H9 (cell line): ENCODE measurements at regions not wholly inside any gene's neighbourhood (a gene's known extent, or its start where the extent isn't known, plus 50 kb on each side); places are given as distances from the start of the nearest gene placed in this dataset.

Experiments used
- DNase-seq: peaks from one replicate; pipeline ENCODE4 v3.0.0-alpha.2; 2017
- H2AFZ ChIP-seq: one replicate; pipeline ENCODE4 v1.6.1; 2013; ENCODE audit warnings: mild to moderate bottlenecking, low read length, control low read depth, moderate library complexity
- H2AK5ac ChIP-seq: 2 replicates; pipeline ENCODE4 v1.6.1; 2013; ENCODE audit warnings: low read length, control low read depth, mixed read lengths; ENCODE audit not compliant: insufficient read length
- H2BK120ac ChIP-seq: one replicate; pipeline ENCODE4 v1.6.1; 2013; ENCODE audit warnings: low read depth, mild to moderate bottlenecking, low read length, control low read depth, inconsistent platforms; ENCODE audit not compliant: poor library complexity, severe bottlenecking
- H2BK12ac ChIP-seq: 2 replicates; pipeline ENCODE4 v1.6.1; 2013; ENCODE audit warnings: low read length, control low read depth, mixed read lengths, low read depth; ENCODE audit not compliant: insufficient read length
- H2BK15ac ChIP-seq: 2 replicates; pipeline ENCODE4 v1.6.1; 2013; ENCODE audit warnings: low read depth, low read length, control low read depth
- H2BK20ac ChIP-seq: one replicate; pipeline ENCODE4 v1.6.1; 2013; ENCODE audit warnings: low read depth, mild to moderate bottlenecking, low read length, control low read depth, inconsistent platforms; ENCODE audit not compliant: poor library complexity, severe bottlenecking
- H2BK5ac ChIP-seq: 2 replicates; pipeline ENCODE4 v1.6.1; 2013; ENCODE audit warnings: low read length, control low read depth, mixed read lengths; ENCODE audit not compliant: insufficient read length
- H3K14ac ChIP-seq: 2 replicates; pipeline ENCODE4 v1.6.1; 2013; ENCODE audit warnings: low read length, control low read depth; ENCODE audit not compliant: insufficient read depth
- H3K18ac ChIP-seq: 2 replicates; pipeline ENCODE4 v1.6.1; 2013; ENCODE audit warnings: low read depth, mild to moderate bottlenecking, mixed read lengths, low read length, control low read depth; ENCODE audit not compliant: insufficient read length
- H3K23ac ChIP-seq: 2 replicates; pipeline ENCODE4 v1.6.1; 2013; ENCODE audit warnings: low read length, control low read depth, mixed read lengths, low read depth; ENCODE audit not compliant: insufficient read length
- H3K23me2 ChIP-seq: 2 replicates; pipeline ENCODE4 v1.6.1; 2013; ENCODE audit warnings: low read depth, mild to moderate bottlenecking, mixed read lengths, low read length, control low read depth; ENCODE audit not compliant: insufficient read length, poor library complexity, severe bottlenecking
- H3K27ac ChIP-seq: 2 replicates; pipeline ENCODE4 v1.5.1; 2013; ENCODE audit warnings: low read length, control low read depth, mixed read lengths, low read depth; ENCODE audit not compliant: insufficient read length
- H3K27me3 ChIP-seq: 2 replicates; pipeline ENCODE4 v1.6.1; 2013; ENCODE audit warnings: low read length, control low read depth, inconsistent platforms; ENCODE audit not compliant: insufficient read depth
- H3K4ac ChIP-seq: 2 replicates; pipeline ENCODE4 v1.6.1; 2013; ENCODE audit warnings: low read depth, mild to moderate bottlenecking, control low read depth, inconsistent platforms, low read length, moderate library complexity
- H3K4me1 ChIP-seq: 2 replicates; pipeline ENCODE4 v1.6.1; 2013; ENCODE audit warnings: low read length, control low read depth, inconsistent platforms; ENCODE audit not compliant: insufficient read depth
- H3K4me2 ChIP-seq: 2 replicates; pipeline ENCODE4 v1.6.1; 2013; ENCODE audit warnings: low read length, control low read depth, mixed read lengths; ENCODE audit not compliant: insufficient read length, insufficient read depth
- H3K56ac ChIP-seq: 2 replicates; pipeline ENCODE4 v1.6.1; 2013; ENCODE audit warnings: low read depth, mild to moderate bottlenecking, mixed read lengths, low read length, control low read depth; ENCODE audit not compliant: insufficient read length
- H3K79me1 ChIP-seq: 2 replicates; pipeline ENCODE4 v1.6.1; 2013; ENCODE audit warnings: low read depth, mild to moderate bottlenecking, moderate library complexity, low read length, control low read depth, inconsistent platforms; ENCODE audit not compliant: insufficient read depth, poor library complexity, severe bottlenecking
- H3K79me2 ChIP-seq: 2 replicates; pipeline ENCODE4 v1.6.1; 2013; ENCODE audit warnings: low read length, control low read depth, inconsistent platforms; ENCODE audit not compliant: insufficient read depth
- H3K9ac ChIP-seq: 2 replicates; pipeline ENCODE4 v1.6.1; 2013; ENCODE audit warnings: low read length, control low read depth, mixed read lengths; ENCODE audit not compliant: insufficient read length; ENCODE audit errors: extremely low read depth
- H3K9me3 ChIP-seq: one replicate; pipeline ENCODE4 v1.6.1; 2013; ENCODE audit warnings: low read depth, low read length, inconsistent platforms; ENCODE audit not compliant: control insufficient read depth
- H3T11ph ChIP-seq: one replicate; pipeline ENCODE4 v1.6.1; 2013; ENCODE audit warnings: mild to moderate bottlenecking, low read length, control low read depth, inconsistent platforms
- H4K20me1 ChIP-seq: one replicate; pipeline ENCODE4 v1.6.1; 2013; ENCODE audit not compliant: control insufficient read depth, insufficient read length, insufficient read depth
- H4K5ac ChIP-seq: 2 replicates; pipeline ENCODE4 v1.6.1; 2013; ENCODE audit warnings: low read depth, mild to moderate bottlenecking, mixed read lengths, low read length, control low read depth; ENCODE audit not compliant: insufficient read length
- H4K8ac ChIP-seq: replicated peaks from 2 replicates; pipeline ENCODE4 v1.6.1; 2013; ENCODE audit warnings: low read length, control low read depth, mixed read lengths, low read depth; ENCODE audit not compliant: insufficient read length
- H4K91ac ChIP-seq: 2 replicates; pipeline ENCODE4 v1.6.1; 2013; ENCODE audit warnings: low read depth, mild to moderate bottlenecking, moderate library complexity, mixed read lengths, low read length, control low read depth; ENCODE audit not compliant: insufficient read length
- H3K27ac Mint-ChIP-seq, 3 experiments: 2 replicates in 2 of 3; 3 replicates in 1 of 3; pipeline ENCODE4 v1.8.0; 2020 to 2021; ENCODE audit warnings: mixed read lengths in 3 of 3, mild to moderate bottlenecking in 1 of 3, moderate library complexity in 1 of 3
- H3K27me3 Mint-ChIP-seq: 2 replicates; pipeline ENCODE4 v1.8.0; 2021; ENCODE audit warnings: low read depth, mild to moderate bottlenecking, moderate library complexity, mixed read lengths
- H3K36me3 Mint-ChIP-seq, 3 experiments: 2 replicates in 2 of 3; 3 replicates in 1 of 3; pipeline ENCODE4 v1.8.0; 2020 to 2021; ENCODE audit warnings: low read depth in 3 of 3, mixed read lengths in 3 of 3; ENCODE audit not compliant: insufficient read depth in 1 of 3
- H3K4me1 Mint-ChIP-seq, 2 experiments: 2 replicates each; pipeline ENCODE4 v1.8.0; 2020; ENCODE audit warnings: mixed read lengths in 2 of 2
- H3K4me3 Mint-ChIP-seq, 2 experiments: 2 replicates in 1 of 2; 3 replicates in 1 of 2; pipeline ENCODE4 v1.8.0; 2020 to 2021; ENCODE audit warnings: mild to moderate bottlenecking in 2 of 2, mixed read lengths in 2 of 2, moderate library complexity in 1 of 2
- H3K9me3 Mint-ChIP-seq, 2 experiments: 2 replicates in 1 of 2; 3 replicates in 1 of 2; pipeline ENCODE4 v1.8.0; 2020; ENCODE audit warnings: mild to moderate bottlenecking in 2 of 2, mixed read lengths in 2 of 2, moderate library complexity in 1 of 2
- CTCF ChIP-seq: fragments of 200-600 bp; sonication (generic); conservative IDR thresholded peaks from 3 replicates; pipeline ENCODE4 v1.8.0; 2021; ENCODE audit warnings: antibody characterized with exemption, mild to moderate bottlenecking
- WGBS: extraction: QIAGEN DNeasy Blood & Tissue Kit; methylation state at CpG from one replicate; pipeline ENCODE4 v1.1.7; 2013; ENCODE audit warnings: missing lambda C conversion rate, low lambda C conversion rate, mixed read lengths; ENCODE audit not compliant: insufficient read length; ENCODE audit errors: extremely low coverage; 5-methylcytosine and 5-hydroxymethylcytosine counted together

- H3K27ac Mint-ChIP-seq, result no peak overlapping the region
- peaks cover 50 to 56% of the 10 kb centered on the region in 2 experiments for H3K9me3 Mint-ChIP-seq
Observed at GRCh38 chr2:200148366-200148765, 158.1 kb upstream of the SPATS2L start.

More at GRCh38 chr2:200148366-200148765, 158.1 kb upstream of the SPATS2L start:
- Histone ChIP-seq H3K79me2 (no peaks in the 10 kb centered on the region), H4K20me1 (no peaks in the 10 kb centered on the region), H3K4me1 (no peaks in the 10 kb centered on the region), H3K23ac (no peak overlapping the region), H2AK5ac (no peak overlapping the region), H3K9me3 (peaks cover 35% of the 10 kb centered on the region), H4K8ac (no peak overlapping the region), H2AFZ (no peak overlapping the region), H3K56ac (no peak overlapping the region), H3K27me3 (no peaks in the 10 kb centered on the region), H4K5ac (no peak overlapping the region), H3K23me2 (no peaks in the 10 kb centered on the region), H3K14ac (no peak overlapping the region), H3K9ac (no peak overlapping the region), H2BK20ac (no peak overlapping the region), H3K27ac (no peak overlapping the region), H3K18ac (no peak overlapping the region), H2BK120ac (no peak overlapping the region), H2BK12ac (no peak overlapping the region), H3K4me2 (no peak overlapping the region), H2BK15ac (no peak overlapping the region), H3T11ph (no peak overlapping the region), H3K4ac (no peak overlapping the region), H4K91ac (no peak overlapping the region), H2BK5ac (no peak overlapping the region), H3K79me1 (no peaks in the 10 kb centered on the region)
- H3K4me3 Mint-ChIP-seq, result no peak overlapping the region
- TF ChIP-seq CTCF, result no peak
- no peaks in the 10 kb centered on the region for H3K4me1 Mint-ChIP-seq
- H3K27me3 Mint-ChIP-seq, result peaks cover 6% of the 10 kb centered on the region
- H3K36me3 Mint-ChIP-seq, result peaks cover 36 to 53% (median 52%) of the 10 kb centered on the region in 3 experiments
- no peak for DNase-seq
- WGBS, result no CpG with 5 or more reads among the region's 2 CpGs
